A549 (cell line): ENCODE measurements at regions not wholly inside any gene's neighbourhood (a gene's known extent, or its start where the extent isn't known, plus 50 kb on each side); places are given as distances from the start of the nearest gene placed in this dataset.

Source experiments
- CBX8 ChIP-seq: fragments of 200-600 bp; sonication (generic); IDR thresholded peaks from 2 replicates; pipeline ENCODE4 v1.6.1; 2016
- CEBPB ChIP-seq, 2 experiments: fragments of >200 bp in 1 of 2; sonication (Bioruptor Twin) in 1 of 2; formaldehyde crosslinking in 1 of 2; IDR thresholded peaks; 2 replicates each; pipeline ENCODE4 v1.6.1; 2012 to 2016
- EP300 ChIP-seq, 2 experiments: fragments of >200 bp; sonication (Bioruptor Twin); formaldehyde crosslinking; IDR thresholded peaks; 2 replicates in 1 of 2; 3 replicates in 1 of 2; pipeline ENCODE4 v1.6.1; 2016 to 2017
- HOXA7 ChIP-seq: fragments of 250-450 bp; sonication (Bioruptor Pico); IDR thresholded peaks from 2 replicates; pipeline ENCODE4 v1.5.0; 2020; ENCODE audit warnings: mild to moderate bottlenecking, moderate library complexity
- JUN ChIP-seq, 2 experiments: fragments of >200 bp; sonication (Bioruptor Twin); formaldehyde crosslinking; IDR thresholded peaks; 2 replicates in 1 of 2; 3 replicates in 1 of 2; pipeline ENCODE4 v1.6.1; 2016 to 2017
- POLR2A ChIP-seq: IDR thresholded peaks from 2 replicates; pipeline ENCODE4 v1.6.1; 2012; ENCODE audit warnings: mild to moderate bottlenecking, low read length
- REST ChIP-seq: fragments of 200-600 bp; sonication (generic); IDR thresholded peaks from 2 replicates; pipeline ENCODE4 v1.6.1; 2016; ENCODE audit warnings: antibody characterized with exemption, mild to moderate bottlenecking, moderate library complexity
- RFX5 ChIP-seq: fragments of 450-650 bp; IDR thresholded peaks from 2 replicates; pipeline ENCODE4 v1.7.1; 2014; ENCODE audit warnings: antibody characterized with exemption, mild to moderate bottlenecking, moderate library complexity
- TP53 ChIP-seq: fragments of 250-450 bp; sonication (Bioruptor Pico); IDR thresholded peaks from 2 replicates; pipeline ENCODE4 v1.5.0; 2021; ENCODE audit warnings: mild to moderate bottlenecking, moderate library complexity
- ZC3H11A ChIP-seq: fragments of 450-650 bp; IDR thresholded peaks from 2 replicates; pipeline ENCODE4 v1.6.1; 2014; ENCODE audit warnings: antibody characterized with exemption, mild to moderate bottlenecking
- TF ChIP-seq, protein P1 (sequence below): fragments of >200 bp; sonication (Bioruptor Twin); formaldehyde crosslinking; IDR thresholded peaks from 3 replicates; pipeline ENCODE4 v1.5.1; 2016

DNA sequence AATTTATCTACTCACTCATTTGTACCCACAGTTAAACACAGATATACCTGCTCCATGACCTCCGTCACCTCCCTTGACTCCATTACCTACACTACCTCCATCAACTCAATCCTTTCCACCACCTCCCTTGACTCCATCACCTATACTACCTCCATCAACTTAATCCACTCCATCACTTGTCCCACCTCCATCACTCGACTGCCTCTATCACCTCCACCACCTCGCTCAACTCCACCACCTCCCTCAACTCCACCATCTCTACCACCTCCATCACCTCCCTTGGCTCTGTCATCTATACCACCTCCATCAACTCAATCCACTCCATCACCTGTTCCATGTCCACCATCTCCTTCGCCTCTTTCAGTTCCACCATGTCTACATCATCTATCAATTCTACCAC, 51.3 kb upstream of the WNT7A start:
- TF ChIP-seq, protein P1, sequence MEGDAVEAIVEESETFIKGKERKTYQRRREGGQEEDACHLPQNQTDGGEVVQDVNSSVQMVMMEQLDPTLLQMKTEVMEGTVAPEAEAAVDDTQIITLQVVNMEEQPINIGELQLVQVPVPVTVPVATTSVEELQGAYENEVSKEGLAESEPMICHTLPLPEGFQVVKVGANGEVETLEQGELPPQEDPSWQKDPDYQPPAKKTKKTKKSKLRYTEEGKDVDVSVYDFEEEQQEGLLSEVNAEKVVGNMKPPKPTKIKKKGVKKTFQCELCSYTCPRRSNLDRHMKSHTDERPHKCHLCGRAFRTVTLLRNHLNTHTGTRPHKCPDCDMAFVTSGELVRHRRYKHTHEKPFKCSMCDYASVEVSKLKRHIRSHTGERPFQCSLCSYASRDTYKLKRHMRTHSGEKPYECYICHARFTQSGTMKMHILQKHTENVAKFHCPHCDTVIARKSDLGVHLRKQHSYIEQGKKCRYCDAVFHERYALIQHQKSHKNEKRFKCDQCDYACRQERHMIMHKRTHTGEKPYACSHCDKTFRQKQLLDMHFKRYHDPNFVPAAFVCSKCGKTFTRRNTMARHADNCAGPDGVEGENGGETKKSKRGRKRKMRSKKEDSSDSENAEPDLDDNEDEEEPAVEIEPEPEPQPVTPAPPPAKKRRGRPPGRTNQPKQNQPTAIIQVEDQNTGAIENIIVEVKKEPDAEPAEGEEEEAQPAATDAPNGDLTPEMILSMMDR: no peak
- TF ChIP-seq CBX8: no peak
- no peak for TF ChIP-seq EP300 (IDR thresholded peaks at IDR 0.05)
- no peak for TF ChIP-seq TP53 (CRISPR knock-in tag)
- no peak for TF ChIP-seq ZC3H11A
- TF ChIP-seq POLR2A: no peak
- no peak for TF ChIP-seq HOXA7 (CRISPR knock-in tag)
- TF ChIP-seq REST: no peak
- TF ChIP-seq RFX5: no peak
- TF ChIP-seq CEBPB (IDR thresholded peaks at IDR 0.05): no peak
- no peak for TF ChIP-seq JUN (IDR thresholded peaks at IDR 0.05)
